ENCODE measurements at regions not wholly inside any gene's neighbourhood (a gene's known extent, or its start where the extent isn't known, plus 50 kb on each side); places are given as distances from the start of the nearest gene placed in this dataset.

DNA sequence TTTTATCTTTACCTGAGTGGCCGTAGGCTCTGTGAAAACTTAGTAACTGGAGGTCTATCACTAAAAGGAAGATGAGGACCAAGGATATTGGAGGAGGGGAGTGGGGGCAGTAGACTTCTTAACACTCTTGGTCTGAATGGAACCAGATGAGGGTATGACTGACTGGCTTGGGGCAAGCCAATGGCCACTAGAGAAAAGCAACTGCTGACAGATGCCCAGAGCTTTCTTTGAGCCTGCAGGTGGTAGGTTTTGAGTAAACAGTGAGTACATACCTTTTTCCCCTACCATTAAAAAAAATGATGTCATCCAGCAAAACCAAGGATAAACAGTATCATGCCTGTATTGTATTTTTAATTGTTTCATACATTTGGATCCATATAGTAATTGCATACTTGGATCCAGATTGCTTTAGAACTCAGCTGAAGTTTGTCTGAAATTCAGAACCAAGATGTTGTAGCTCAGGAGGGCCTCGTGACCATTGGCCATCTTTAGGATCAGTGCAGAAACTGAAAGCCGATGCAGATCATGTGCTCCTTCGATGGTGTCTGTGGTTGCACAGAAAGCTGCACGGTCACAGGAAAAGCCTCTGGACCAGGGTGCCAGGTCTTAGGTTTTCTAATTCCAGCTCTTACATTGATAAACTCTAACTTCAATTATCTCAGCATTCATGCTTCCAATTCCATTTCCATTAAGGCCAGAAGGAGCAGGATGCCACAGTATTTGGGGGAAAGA, 131.0 kb downstream of the PDGFRA start:
- no peak for DNase-seq

DNA sequence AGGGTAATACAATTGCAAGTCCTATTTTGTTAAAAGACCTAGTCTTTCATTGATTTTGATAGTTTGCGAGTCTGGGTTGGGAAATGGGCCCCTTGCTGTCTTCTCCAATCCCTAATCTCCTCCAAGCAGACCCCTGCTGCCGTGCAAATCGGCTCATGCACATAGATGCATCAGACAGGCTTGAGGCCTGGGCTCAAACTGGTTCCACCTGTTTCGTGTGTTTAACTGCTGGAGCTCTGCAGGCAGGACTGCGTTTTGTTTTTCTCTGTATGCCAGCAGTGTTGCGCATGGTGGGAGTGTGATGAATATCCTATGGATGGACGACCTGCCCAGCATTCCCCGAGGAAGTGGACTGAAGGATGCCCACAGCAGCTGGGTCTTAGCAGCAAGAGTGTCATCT, 133.9 kb downstream of the PDGFRA start:
- peak; percentile 84 to 92 for DNase-seq

DNA sequence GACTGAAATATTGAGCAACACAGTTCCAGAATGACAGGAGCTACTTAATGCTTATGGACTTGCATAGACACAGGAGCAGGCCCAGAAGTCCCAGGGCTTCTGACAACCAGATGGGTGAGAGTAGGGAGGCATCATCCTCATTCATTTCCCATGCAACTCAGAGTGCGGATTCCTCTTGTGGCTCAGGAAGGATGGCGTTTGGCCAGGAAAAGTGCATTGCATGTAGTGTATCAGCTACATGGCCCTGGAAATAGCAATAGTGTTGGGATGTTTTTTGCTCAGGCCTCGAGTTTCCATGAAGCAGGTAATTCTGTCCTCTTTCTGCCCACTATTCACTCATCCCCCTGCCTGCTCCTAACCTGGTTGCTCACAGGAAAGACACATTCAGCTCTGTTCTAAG, 136.6 kb downstream of the PDGFRA start:
- no peak for DNase-seq

DNA sequence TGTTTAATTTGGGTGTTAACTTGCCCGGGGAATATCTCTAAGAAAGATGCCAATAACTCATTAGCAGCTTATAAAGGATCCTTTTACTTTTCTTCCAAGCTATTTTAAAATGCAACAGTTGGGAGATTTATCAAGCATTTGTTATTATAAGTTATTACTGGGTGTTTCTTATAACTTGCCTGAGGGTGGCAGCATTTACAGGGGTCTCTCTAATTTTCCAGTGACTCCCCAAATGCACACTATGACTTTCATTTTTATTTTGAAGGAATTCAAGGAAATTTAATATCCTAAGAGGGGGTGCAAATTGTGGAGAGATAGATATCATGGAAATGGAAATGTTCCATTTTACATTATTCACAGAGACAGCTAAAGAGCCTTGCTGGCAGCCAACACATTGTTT, 138.0 kb downstream of the PDGFRA start:
- DNase-seq: no peak

DNA sequence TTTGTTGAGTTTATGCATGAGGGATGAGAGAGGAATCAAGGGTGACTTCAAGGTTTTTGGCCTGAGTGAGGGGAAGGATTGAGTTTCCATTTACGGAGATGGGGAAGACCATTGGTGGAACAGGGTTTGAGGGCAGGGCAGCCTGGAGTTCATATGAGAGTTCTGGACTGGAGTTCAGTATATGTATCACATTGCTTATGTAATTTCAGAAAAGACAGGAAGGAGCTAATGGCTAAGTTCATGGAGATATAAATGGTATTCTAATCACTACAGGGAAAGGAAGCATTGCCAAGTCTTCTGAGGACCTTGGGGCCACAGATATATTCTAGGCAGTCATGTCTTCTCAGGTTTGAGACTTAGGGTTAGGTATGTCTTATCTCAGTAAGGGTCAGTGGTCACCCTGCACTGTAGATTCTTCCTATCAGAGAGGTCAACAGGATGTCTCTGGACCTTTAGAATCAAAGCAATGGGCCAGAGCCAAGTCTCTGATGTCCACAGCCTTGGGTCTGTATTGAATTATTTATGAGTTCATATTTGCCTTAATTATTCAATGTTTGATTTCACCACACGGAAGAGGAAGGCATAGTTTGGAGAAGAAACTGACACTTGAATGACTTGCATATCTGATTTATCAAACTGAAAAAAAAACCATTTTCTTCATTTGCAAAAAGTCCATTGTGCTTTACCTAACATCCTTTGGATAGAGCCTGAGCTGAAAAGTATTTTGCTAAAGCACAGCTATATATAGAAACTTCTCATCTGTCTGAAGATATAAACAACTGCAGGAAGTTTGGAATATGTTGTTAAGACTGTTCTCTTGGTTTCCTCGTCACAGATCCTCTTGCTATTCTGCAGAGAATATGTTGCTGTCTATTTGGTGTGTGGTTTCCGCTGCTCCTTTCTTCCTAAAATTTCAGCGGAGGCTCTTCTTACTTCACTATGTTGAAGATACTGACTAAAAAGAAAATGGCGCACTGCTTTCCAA, 139.5 kb downstream of the PDGFRA start:
- DNase-seq: no peak

DNA sequence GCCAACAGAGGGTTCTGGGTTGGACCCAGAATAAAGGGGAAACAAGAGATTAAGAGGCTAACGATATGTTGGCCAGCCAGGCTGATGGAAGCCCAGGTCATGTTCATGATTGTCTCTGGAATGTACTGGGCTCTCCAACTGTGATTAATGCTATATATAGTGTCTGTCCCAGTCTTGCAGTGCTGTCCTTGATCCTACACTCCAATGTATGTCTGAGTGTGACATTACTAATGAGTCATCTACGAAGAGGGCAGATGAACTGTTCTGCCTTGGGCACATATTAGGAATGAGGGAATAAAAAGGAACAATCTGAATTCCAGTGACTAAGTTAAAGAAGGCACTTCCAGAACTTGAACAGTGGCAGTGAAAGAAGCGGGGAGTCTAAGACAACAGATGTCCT, 142.1 kb downstream of the PDGFRA start:
- DNase-seq: no peak

DNA sequence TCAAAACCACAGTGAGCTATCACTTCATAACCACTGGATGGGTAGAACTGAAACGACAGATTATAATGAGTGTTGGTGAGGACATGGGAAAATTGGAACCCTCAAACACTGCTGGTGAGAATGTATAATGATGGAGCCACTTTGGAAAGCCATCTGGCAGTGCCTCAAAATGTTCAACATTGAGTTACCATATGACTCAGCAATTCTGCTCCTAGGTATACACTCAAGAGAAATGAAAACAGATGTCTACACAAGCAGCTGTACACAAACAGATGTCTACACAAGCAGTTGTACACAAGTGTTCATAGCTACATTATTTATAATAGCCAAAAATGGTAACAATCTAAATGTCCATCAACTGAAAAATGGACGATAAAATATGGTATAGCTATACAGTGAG, 143.9 kb downstream of the PDGFRA start:
- DNase-seq: peak in 1 of 2 experiments; percentile 35

DNA sequence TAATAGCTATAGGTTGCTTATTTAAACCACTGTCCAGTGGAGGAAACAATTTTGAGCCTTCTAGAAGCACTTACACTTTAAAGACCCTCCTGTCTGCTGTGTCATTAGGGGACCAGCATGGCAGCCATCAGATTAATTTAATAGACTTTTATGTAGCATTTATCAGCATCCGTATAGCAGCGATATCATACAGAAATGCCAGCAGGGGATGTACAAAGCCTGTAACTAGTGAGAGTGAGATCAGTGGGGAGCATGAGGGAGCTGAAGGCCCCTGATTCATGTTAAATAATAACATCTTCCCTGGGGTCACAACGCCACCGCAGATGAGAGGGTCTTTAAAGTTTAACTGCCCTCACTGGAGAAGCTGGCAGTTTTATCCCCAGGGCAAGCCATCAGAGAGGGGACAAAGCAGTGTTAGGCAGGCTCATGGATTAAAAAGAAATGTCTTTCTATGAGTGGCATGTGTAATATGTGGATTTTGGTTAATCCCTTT, 144.7 kb downstream of the PDGFRA start:
- no peak for DNase-seq

DNA sequence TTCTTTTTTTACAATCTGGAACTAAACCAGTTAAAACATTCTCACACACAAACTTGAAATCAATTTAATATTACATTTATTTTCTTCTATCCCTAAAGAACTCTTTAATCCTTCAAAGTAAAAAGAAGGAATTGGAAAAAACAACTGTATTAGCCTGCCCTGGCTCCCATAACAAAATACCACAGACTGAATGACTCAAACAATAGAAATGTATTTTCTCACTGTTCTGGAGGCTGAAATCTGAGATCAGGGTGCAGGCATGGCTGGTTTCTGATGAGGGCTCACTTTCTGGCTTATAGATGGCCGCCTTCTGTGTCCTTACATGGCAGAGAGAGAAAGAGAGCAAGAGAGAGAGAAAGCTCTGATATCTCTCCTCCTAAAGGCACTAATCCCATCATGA, 149.4 kb downstream of the PDGFRA start:
- no peak for DNase-seq

- DNase-seq: no peak
Measured at GRCh38 chr4:54384152-54384551, 155.1 kb downstream of the PDGFRA start.

DNA sequence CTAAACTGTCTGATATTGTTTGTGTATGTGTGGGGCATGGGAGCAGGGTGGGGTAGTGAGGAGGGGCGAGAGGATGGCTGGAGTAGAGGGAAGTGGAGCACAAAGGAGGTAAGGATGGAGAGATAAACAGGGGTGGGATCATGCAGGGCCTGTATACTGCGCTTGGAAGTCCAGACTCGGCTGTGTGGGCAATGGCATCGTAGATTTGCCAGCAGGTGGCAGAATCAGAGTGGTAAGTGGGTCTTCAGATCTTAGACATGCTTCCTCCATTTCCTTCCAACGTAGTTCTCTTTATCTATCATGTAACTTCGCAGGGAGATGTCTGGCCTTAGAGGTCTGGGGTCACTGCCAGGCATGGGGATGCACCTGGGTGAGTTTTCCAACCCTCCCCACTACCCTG, 155.5 kb downstream of the PDGFRA start:
- peak in 1 of 2 experiments; percentile 32 for DNase-seq

GRCh38 chr4:54386042-54386669, 157.1 kb downstream of the PDGFRA start:
- no peak for DNase-seq

DNA sequence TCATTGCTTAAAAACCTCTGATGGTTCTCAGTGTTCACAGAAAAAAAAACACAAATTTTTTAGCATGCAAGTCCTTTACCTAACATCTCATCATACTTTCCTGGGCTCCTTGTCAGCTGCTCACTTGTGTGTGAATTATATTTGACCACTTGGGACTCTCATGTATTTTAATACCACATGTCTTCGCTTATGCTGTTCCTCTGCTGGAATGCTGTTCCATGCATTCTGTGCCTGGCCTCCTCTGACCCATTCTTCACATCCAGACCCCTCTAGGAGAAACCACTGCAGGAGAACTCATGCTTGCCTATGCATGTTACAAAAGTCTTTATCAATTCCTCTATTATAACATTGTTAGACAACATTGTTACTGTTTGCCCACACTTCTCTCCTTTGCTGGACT, 157.6 kb downstream of the PDGFRA start:
- no peak for DNase-seq

DNA sequence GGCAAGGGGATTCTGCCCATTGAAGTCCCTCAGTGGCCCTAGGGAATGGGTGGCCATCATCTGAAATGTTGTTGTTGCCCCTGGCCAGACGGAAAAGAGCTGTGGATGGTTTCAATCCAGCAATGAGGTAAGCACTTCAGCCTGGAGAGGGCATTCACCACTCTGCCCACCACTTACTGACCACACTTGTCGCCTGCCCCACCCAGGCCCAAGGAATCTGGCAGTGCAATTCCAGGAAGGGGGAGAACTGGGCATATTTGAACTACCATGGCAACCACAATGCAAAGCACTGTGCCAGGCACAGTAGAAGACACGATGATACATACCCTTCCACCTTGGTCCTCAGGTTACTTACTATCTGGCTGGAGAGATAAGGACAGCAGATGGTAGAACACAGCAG, 161.6 kb downstream of the PDGFRA start:
- DNase-seq: peak in 1 of 2 experiments; percentile 15

DNA sequence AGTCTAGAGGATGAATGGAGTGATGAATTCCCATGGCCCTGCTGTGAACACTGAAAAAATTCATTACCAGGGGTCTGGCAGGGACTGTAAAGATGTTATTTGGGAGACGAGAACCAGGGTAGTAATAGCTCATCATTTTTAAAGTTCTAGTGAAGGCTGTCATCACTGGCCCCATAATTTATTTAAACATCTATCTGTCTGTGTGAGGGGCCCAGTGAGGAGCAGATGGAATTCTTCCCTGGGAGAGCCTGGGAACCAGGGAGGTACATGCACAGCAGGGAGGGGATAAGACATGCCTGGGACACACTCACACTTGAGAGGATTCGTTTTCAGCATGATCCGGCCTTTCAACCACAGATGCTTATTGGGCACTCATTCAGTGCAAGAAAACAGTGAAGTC, 162.0 kb downstream of the PDGFRA start:
- peak; percentile 31 to 54 for DNase-seq

DNA sequence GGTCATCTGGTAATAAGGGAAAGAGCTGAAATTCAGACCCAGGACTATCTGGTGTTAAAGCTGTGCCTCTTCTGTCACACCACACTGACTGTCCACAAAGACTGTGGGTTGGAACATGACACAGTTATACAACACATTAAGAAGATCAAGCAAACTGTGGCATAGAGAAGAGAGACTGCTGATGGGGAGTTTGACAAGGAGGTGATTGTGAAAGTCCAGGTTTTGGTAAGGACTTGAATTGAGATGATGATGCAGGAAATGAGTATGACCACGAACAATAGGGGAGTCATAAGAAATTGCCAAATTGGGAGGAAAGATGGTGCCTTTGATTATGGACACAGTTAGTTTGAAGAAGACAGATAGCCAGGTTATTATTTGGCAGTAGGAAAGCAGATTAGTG, 163.4 kb downstream of the PDGFRA start:
- no peak for DNase-seq

- no peak for DNase-seq
Measured at GRCh38 chr4:54393243-54393642, 164.2 kb downstream of the PDGFRA start.

- DNase-seq: no peak
Measured at GRCh38 chr4:54395013-54395527, 166.0 kb downstream of the PDGFRA start.

DNA sequence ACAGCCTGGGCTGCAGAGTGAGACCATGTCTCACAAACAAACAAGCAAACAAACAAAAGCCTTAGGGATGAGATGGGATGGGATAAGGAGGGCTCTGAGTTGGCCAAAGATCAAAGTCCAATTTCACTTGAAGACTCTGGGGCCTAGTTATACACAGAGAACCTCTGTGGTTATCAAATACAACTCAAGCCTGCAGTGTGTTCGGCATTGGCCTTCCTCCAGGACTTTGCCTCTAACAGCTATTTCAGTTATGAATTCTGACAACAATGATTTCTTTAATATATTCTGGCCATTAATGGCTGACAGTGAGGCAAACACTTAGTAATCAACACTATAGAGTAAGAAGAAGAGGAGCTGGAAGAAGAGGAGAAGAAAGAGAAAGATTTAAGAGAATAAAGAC, 171.1 kb downstream of the PDGFRA start:
- no peak for DNase-seq

GRCh38 chr4:54400802-54401201, 171.7 kb downstream of the PDGFRA start:
- DNase-seq: no peak

GRCh38 chr4:54402880-54403480, 173.9 kb downstream of the PDGFRA start:
- DNase-seq: no peak

DNA sequence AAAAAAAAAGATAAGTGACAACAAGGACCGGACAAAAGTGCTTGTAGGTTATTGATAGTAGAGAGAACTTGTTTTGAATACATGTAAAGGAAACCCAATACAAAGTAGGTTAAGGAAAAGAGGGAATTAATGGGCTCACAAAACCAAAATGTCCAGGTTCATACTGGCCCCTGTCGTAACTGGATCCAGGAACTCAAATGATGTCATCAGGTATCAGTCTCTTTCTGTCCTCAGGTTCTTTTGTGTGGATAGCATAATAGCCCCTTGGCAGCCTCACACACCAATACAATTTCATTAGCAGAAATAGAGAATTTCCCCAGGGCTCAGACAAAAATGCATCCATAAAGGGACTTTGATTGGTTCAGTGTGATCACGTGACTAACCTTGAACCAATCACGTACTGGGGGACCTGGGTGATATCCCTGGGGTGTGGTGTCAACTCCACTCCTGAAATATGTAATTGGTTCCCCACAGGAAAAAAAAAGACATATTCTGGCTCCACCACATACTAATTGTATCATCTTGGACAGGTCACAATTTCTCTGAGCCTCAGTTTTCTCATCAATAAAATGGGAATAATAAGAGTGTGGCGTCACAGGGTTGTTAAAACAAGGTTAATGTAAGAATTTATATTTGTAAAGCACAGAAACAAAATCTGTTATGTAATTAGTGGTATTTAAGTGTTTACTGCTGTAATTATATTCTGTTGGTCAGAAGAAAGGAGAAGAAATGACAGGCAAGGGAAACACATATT, 174.8 kb downstream of the PDGFRA start:
- no peak for DNase-seq

All from NCI-H524 (cell line).